ENCODE measurements at regions not wholly inside any gene's neighbourhood (a gene's known extent, or its start where the extent isn't known, plus 50 kb on each side); places are given as distances from the start of the nearest gene placed in this dataset.

DNA sequence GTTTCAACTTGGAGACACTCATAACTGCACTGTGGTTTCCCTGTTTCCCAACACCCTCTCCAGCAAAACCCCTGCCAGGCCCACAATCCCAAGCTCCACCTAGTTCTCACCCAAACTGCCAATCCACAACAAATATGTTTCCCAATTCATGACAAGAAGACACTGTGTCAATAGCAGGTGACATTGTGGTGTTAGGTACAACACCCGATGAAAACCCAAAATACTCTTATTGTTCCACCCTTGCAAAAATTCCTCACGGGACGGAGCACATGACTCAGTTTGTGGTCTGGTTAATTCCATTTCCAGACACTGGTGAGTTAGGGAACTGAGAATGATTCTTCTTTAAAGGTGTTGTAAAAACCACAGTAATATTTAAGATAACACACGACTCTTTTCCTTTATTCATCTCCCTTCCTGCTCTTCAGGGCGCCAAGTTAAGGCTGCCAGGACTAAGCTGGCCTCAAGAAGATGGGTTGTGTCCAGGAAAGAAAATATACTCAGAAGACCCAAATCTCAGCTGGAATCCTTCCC is 735.5 kb downstream of the MED13L start:
- intact Hi-C loops (cut with micrococcal nuclease; ENCODE audit: unreplicated experiment), result no loop called here
- CTCF ChIA-PET, result interaction anchor here (0.7 kb wide), 1 partner anchor 263 kb away, joined by 3 read pairs; no protein-coding TSS in a partner anchor
- BruUV-seq (replicated peaks), result no TSS peak
- Mint-ChIP-seq H3K9me3 (ENCODE audit: low read depth, unreplicated experiment) (peaks cover 30% of the 10 kb centered on the region), H3K27ac (ENCODE audit: unreplicated experiment) (no peak overlapping the region), H3K27me3 (ENCODE audit: unreplicated experiment) (no peaks in the 10 kb centered on the region), H3K36me3 (ENCODE audit: insufficient read depth, unreplicated experiment) (no peaks in the 10 kb centered on the region), H3K4me1 (ENCODE audit: low read depth, unreplicated experiment) (no peaks in the 10 kb centered on the region), H3K4me3 (ENCODE audit: low read depth, unreplicated experiment) (no peak overlapping the region)
- DNase-seq, result no peak
- no peak for TF ChIP-seq CTCF (IDR thresholded peaks at IDR 0.05; ENCODE audit: unreplicated experiment)

DNA sequence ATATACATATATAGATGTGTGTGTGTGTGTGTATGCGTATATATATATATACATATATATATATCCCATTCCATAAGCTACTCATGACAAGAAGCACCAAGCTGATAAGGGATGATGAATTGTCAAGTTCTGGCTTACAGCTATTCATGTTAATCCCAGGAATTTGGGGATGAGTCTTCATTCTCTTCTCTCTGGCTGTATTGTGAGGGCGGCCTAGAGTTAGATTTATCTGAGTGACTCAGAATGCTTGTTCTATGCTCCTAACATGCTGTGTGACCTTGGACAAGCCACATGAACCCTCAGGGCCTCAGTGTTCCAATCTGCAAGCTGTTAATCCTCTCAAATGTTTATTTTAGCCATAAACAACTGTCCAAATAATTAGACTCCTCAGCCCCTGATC is 749.0 kb downstream of the MED13L start:
- no peak for DNase-seq
- Mint-ChIP-seq H3K4me1 (ENCODE audit: low read depth, unreplicated experiment) (no peaks in the 10 kb centered on the region), H3K27ac (ENCODE audit: unreplicated experiment) (no peak overlapping the region), H3K4me3 (ENCODE audit: low read depth, unreplicated experiment) (no peak overlapping the region), H3K36me3 (ENCODE audit: insufficient read depth, unreplicated experiment) (no peaks in the 10 kb centered on the region), H3K9me3 (ENCODE audit: low read depth, unreplicated experiment) (peaks cover 20% of the 10 kb centered on the region), H3K27me3 (ENCODE audit: unreplicated experiment) (no peaks in the 10 kb centered on the region)
- TF ChIP-seq CTCF (IDR thresholded peaks at IDR 0.05; ENCODE audit: unreplicated experiment), result no peak
- BruUV-seq (replicated peaks), result no TSS peak
- intact Hi-C loops (cut with micrococcal nuclease; ENCODE audit: unreplicated experiment), result no loop called here
- CTCF ChIA-PET, result no interaction called here

- intact Hi-C loops (cut with micrococcal nuclease; ENCODE audit: unreplicated experiment), result no loop called here
- no peaks in the 10 kb centered on the region for H3K27me3 Mint-ChIP-seq (ENCODE audit: unreplicated experiment)
- BruUV-seq (replicated peaks), result no TSS peak
- H3K9me3 Mint-ChIP-seq (ENCODE audit: low read depth, unreplicated experiment), result peaks cover 18% of the 10 kb centered on the region
- H3K4me3 Mint-ChIP-seq (ENCODE audit: low read depth, unreplicated experiment), result no peak overlapping the region
- DNase-seq, result no peak
- no peaks in the 10 kb centered on the region for H3K4me1 Mint-ChIP-seq (ENCODE audit: low read depth, unreplicated experiment)
- CTCF ChIA-PET, result no interaction called here
- H3K36me3 Mint-ChIP-seq (ENCODE audit: insufficient read depth, unreplicated experiment), result no peaks in the 10 kb centered on the region
- no peak overlapping the region for H3K27ac Mint-ChIP-seq (ENCODE audit: unreplicated experiment)
- no peak for TF ChIP-seq CTCF (IDR thresholded peaks at IDR 0.05; ENCODE audit: unreplicated experiment)
These were observed 755.6 kb downstream of the MED13L start for GRCh38 chr12:115521771-115522409.

DNA sequence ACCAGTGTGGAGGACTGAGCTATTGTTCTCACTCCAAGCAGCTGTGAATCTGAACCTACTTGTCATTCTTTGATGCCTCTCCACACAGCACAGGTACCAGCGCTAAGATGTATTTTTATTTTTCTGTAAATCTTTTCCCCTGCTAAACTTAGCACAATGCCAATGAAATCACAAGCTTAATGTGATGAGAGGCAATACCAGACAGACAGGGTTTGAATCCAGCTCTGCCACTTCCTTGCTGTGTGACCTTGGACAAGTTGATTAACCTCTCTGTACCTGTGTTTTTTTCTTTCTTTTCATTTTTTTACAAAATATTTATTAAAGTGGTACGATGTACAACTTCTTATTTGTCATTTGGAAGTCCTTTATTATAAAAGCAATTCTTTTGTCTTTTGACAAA is 757.6 kb downstream of the MED13L start:
- no peaks in the 10 kb centered on the region for H3K27me3 Mint-ChIP-seq (ENCODE audit: unreplicated experiment)
- no peaks in the 10 kb centered on the region for H3K36me3 Mint-ChIP-seq (ENCODE audit: insufficient read depth, unreplicated experiment)
- no TSS peak for BruUV-seq (replicated peaks)
- H3K9me3 Mint-ChIP-seq (ENCODE audit: low read depth, unreplicated experiment), result peaks cover 23% of the 10 kb centered on the region
- H3K4me1 Mint-ChIP-seq (ENCODE audit: low read depth, unreplicated experiment), result no peaks in the 10 kb centered on the region
- TF ChIP-seq CTCF (IDR thresholded peaks at IDR 0.05; ENCODE audit: unreplicated experiment), result no peak
- H3K27ac Mint-ChIP-seq (ENCODE audit: unreplicated experiment), result no peak overlapping the region
- intact Hi-C loops (cut with micrococcal nuclease; ENCODE audit: unreplicated experiment), result no loop called here
- CTCF ChIA-PET, result no interaction called here
- no peak for DNase-seq
- H3K4me3 Mint-ChIP-seq (ENCODE audit: low read depth, unreplicated experiment), result no peak overlapping the region

Data from Calu3 (cell line).